ENCODE measurements at regions not wholly inside any gene's neighbourhood (a gene's known extent, or its start where the extent isn't known, plus 50 kb on each side); places are given as distances from the start of the nearest gene placed in this dataset.

- TF ChIP-seq, protein P1, sequence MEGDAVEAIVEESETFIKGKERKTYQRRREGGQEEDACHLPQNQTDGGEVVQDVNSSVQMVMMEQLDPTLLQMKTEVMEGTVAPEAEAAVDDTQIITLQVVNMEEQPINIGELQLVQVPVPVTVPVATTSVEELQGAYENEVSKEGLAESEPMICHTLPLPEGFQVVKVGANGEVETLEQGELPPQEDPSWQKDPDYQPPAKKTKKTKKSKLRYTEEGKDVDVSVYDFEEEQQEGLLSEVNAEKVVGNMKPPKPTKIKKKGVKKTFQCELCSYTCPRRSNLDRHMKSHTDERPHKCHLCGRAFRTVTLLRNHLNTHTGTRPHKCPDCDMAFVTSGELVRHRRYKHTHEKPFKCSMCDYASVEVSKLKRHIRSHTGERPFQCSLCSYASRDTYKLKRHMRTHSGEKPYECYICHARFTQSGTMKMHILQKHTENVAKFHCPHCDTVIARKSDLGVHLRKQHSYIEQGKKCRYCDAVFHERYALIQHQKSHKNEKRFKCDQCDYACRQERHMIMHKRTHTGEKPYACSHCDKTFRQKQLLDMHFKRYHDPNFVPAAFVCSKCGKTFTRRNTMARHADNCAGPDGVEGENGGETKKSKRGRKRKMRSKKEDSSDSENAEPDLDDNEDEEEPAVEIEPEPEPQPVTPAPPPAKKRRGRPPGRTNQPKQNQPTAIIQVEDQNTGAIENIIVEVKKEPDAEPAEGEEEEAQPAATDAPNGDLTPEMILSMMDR (IDR thresholded peaks at IDR 0.05; ENCODE audit: insufficient read depth, low read depth, low read length), result no peak
- TF ChIP-seq EZH2 (IDR thresholded peaks at IDR 0.05; ENCODE audit: insufficient read depth, low read length), result no peak
Measured at GRCh38 chr21:22927469-22927868, 1929.3 kb downstream of the NCAM2 start.

Measured in astrocyte (in vitro differentiated cells and primary cell).